ENCODE measurements at regions not wholly inside any gene's neighbourhood (a gene's known extent, or its start where the extent isn't known, plus 50 kb on each side); places are given as distances from the start of the nearest gene placed in this dataset.

DNA sequence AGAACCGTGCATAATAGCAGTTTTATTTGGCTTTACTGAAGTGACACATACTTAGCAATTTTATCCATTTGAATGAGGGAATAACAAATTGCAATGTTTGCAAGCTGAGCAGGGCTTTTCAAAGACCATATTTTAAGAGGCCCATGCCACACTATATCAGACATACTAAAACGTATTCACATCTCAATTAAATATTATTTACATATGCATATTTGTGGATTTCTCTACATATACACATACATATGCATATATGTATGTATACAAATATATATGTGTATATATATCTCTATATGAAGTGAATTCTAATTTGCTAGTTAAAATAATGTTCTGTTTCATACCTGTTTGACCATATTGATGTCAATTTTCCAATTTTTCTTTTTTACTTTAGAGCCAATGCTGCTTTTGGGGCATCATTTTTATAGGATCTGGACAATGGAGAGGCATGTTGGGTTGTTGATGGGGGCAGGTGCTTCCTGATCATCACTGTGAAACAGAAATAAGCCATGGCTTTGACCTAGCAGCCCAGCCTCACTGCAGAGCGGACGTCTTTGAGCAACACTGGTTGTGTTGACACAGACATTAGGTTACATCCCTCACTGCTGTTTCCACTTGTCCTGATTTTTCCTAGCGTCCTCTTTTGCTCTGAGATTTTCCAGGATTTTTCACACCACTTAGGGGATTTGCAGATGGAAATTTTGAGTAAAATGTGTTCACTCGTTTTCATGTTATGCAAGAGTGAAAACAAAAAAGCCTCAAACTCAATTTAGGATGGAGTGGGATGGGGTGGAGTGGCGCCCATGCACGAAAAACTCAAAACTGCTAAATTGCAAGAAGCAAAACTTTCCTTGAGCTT is 56.9 kb downstream of the RDH14 start:
- TF ChIP-seq EZH2 (IDR thresholded peaks at IDR 0.05) (no peak), FOXP2 (optimal IDR thresholded peaks at IDR 0.05; ENCODE audit: control extremely low read depth, extremely low read length, insufficient read depth) (no peak), POLR2AphosphoS5 (IDR thresholded peaks at IDR 0.05; ENCODE audit: borderline replicate concordance, low read depth, low read length) (no peak)
- no peaks in the 10 kb centered on the region for H3K9me3 ChIP-seq (ENCODE audit: low read depth, low read length)
- no peak overlapping the region for H3K9ac ChIP-seq (ENCODE audit: insufficient read length)
- no peak overlapping the region for H3K27ac ChIP-seq
- DNase-seq (ENCODE audit: low read depth, low spot score): no peak
- no peaks in the 10 kb centered on the region for H3K36me3 ChIP-seq (ENCODE audit: insufficient read depth, low read length)
- H3K4me3 ChIP-seq: no peak overlapping the region

- H3K9me3 ChIP-seq (ENCODE audit: low read depth, low read length): no peaks in the 10 kb centered on the region
- DNase-seq (ENCODE audit: low read depth, low spot score): no peak
- H3K27ac ChIP-seq: no peak overlapping the region
- no peaks in the 10 kb centered on the region for H3K36me3 ChIP-seq (ENCODE audit: insufficient read depth, low read length)
- TF ChIP-seq FOXP2 (optimal IDR thresholded peaks at IDR 0.05; ENCODE audit: control extremely low read depth, extremely low read length, insufficient read depth): no peak
- no peak overlapping the region for H3K4me3 ChIP-seq
- no peak overlapping the region for H3K9ac ChIP-seq (ENCODE audit: insufficient read length)
Observed at GRCh38 chr2:18502142-18502541, 58.3 kb downstream of the RDH14 start.

- DNase-seq (ENCODE audit: low read depth, low spot score): no peak
- Histone ChIP-seq H3K9me3 (ENCODE audit: low read depth, low read length) (no peaks in the 10 kb centered on the region), H3K9ac (ENCODE audit: insufficient read length) (no peak overlapping the region), H3K27ac (no peak overlapping the region), H3K36me3 (ENCODE audit: insufficient read depth, low read length) (no peaks in the 10 kb centered on the region), H3K4me3 (no peak overlapping the region)
- TF ChIP-seq EZH2 (IDR thresholded peaks at IDR 0.05) (no peak), POLR2AphosphoS5 (IDR thresholded peaks at IDR 0.05; ENCODE audit: borderline replicate concordance, low read depth, low read length) (no peak), FOXP2 (optimal IDR thresholded peaks at IDR 0.05; ENCODE audit: control extremely low read depth, extremely low read length, insufficient read depth) (no peak)
Observed at GRCh38 chr2:18501729-18502128, 58.7 kb downstream of the RDH14 start.

DNA sequence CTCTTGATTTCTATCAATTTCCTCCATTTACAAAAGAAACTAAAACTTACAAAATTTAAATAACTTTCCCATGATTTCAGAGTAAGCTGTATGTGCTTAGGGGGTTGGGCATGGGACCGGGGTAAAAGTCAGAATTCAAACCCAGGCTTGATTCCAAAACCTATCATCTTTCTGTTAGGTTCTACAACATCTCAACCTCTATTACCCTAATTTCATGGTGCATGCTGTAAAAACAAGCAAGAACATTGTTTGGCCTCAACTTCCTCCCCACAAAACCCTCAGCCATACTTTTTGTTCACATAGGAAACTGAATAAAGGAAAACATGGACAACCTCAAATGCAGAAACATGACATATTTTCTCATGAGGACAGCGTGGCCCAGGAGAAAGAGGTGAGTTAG is 59.3 kb downstream of the RDH14 start:
- H3K9me3 ChIP-seq (ENCODE audit: low read depth, low read length): no peaks in the 10 kb centered on the region
- H3K36me3 ChIP-seq (ENCODE audit: insufficient read depth, low read length): no peaks in the 10 kb centered on the region
- no peak overlapping the region for H3K9ac ChIP-seq (ENCODE audit: insufficient read length)
- no peak for DNase-seq (ENCODE audit: low read depth, low spot score)
- H3K27ac ChIP-seq: no peak overlapping the region
- no peak overlapping the region for H3K4me3 ChIP-seq
- TF ChIP-seq POLR2AphosphoS5 (IDR thresholded peaks at IDR 0.05; ENCODE audit: borderline replicate concordance, low read depth, low read length): no peak
- no peak for TF ChIP-seq EZH2 (IDR thresholded peaks at IDR 0.05)
- TF ChIP-seq FOXP2 (optimal IDR thresholded peaks at IDR 0.05; ENCODE audit: control extremely low read depth, extremely low read length, insufficient read depth): no peak

DNA sequence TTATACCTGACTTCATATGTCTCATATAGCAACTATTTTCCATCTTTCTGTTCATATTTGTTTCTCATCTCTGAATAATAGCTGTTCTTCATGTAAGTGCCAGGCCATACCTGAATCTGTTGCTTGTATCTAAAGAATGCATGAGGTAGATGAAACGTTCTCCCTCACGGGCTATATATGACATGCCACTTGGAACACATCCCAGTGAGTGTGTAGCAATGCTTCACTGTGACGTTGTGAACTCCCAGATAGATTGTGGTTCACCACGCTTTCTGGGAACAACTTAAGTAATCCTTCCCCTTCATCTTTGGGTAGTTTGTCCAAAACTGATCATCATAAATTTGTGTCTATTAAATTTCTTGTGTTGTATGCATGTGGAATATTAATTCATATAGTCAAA is 60.1 kb downstream of the RDH14 start:
- Histone ChIP-seq H3K9ac (ENCODE audit: insufficient read length) (no peak overlapping the region), H3K27ac (no peak overlapping the region), H3K9me3 (ENCODE audit: low read depth, low read length) (no peaks in the 10 kb centered on the region), H3K4me3 (no peak overlapping the region), H3K36me3 (ENCODE audit: insufficient read depth, low read length) (no peaks in the 10 kb centered on the region)
- DNase-seq (ENCODE audit: low read depth, low spot score): no peak
- no peak for TF ChIP-seq EZH2 (IDR thresholded peaks at IDR 0.05)
- TF ChIP-seq FOXP2 (optimal IDR thresholded peaks at IDR 0.05; ENCODE audit: control extremely low read depth, extremely low read length, insufficient read depth): no peak

DNA sequence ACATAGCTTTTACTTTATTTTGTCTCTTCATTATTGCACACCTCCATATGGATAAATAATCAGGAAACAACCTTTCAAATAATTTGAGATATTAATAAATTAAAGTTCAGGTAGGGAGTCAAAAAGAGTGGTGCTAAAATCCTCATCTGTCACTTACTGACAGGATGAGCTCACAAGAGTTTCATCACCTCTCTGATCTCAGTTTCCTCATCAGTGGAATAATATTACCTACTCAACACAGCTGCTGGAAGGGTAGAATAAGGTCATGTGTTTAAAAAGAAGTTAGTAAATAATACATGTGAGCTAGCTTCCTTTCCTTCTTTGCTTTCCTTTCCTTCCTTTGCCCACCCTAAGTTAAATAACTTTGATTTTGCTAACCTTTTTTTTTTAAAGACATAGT is 61.9 kb downstream of the RDH14 start:
- no peaks in the 10 kb centered on the region for H3K36me3 ChIP-seq (ENCODE audit: insufficient read depth, low read length)
- TF ChIP-seq FOXP2 (optimal IDR thresholded peaks at IDR 0.05; ENCODE audit: control extremely low read depth, extremely low read length, insufficient read depth) (no peak), EZH2 (IDR thresholded peaks at IDR 0.05) (no peak), POLR2AphosphoS5 (IDR thresholded peaks at IDR 0.05; ENCODE audit: borderline replicate concordance, low read depth, low read length) (no peak)
- H3K4me3 ChIP-seq: no peak overlapping the region
- no peak overlapping the region for H3K27ac ChIP-seq
- no peaks in the 10 kb centered on the region for H3K9me3 ChIP-seq (ENCODE audit: low read depth, low read length)
- no peak overlapping the region for H3K9ac ChIP-seq (ENCODE audit: insufficient read length)
- DNase-seq (ENCODE audit: low read depth, low spot score): no peak

GRCh38 chr2:18496516-18496915 is 63.9 kb downstream of the RDH14 start:
- H3K9ac ChIP-seq (ENCODE audit: insufficient read length): no peak overlapping the region
- no peak overlapping the region for H3K4me3 ChIP-seq
- no peak for DNase-seq (ENCODE audit: low read depth, low spot score)
- no peaks in the 10 kb centered on the region for H3K36me3 ChIP-seq (ENCODE audit: insufficient read depth, low read length)
- no peak for TF ChIP-seq FOXP2 (optimal IDR thresholded peaks at IDR 0.05; ENCODE audit: control extremely low read depth, extremely low read length, insufficient read depth)
- TF ChIP-seq POLR2AphosphoS5 (IDR thresholded peaks at IDR 0.05; ENCODE audit: borderline replicate concordance, low read depth, low read length): no peak
- TF ChIP-seq EZH2 (IDR thresholded peaks at IDR 0.05): no peak
- H3K27ac ChIP-seq: no peak overlapping the region
- H3K9me3 ChIP-seq (ENCODE audit: low read depth, low read length): no peaks in the 10 kb centered on the region

DNA sequence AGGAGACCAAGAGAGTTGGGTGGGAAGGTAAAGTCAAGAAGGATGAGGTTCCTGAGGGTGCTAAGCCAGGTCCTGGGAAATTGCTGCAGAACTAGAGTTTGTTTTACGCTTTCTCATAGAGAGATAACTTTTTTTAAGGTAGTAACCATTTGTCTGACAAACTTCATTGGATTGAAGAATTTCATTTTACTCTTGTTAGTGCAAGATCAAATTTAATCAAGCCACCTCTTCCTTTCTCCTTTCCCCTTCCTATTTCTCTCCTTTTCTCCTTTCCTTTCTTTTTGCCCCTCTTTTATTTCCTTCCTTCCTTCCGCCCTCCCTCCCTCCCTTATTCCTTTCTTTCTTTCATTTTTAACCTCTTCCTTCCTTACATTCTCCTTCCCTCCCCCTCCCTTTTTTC is 65.4 kb downstream of the RDH14 start:
- no peaks in the 10 kb centered on the region for H3K36me3 ChIP-seq (ENCODE audit: insufficient read depth, low read length)
- no peaks in the 10 kb centered on the region for H3K9me3 ChIP-seq (ENCODE audit: low read depth, low read length)
- no peak overlapping the region for H3K9ac ChIP-seq (ENCODE audit: insufficient read length)
- no peak for DNase-seq (ENCODE audit: low read depth, low spot score)
- no peak overlapping the region for H3K4me3 ChIP-seq
- TF ChIP-seq FOXP2 (optimal IDR thresholded peaks at IDR 0.05; ENCODE audit: control extremely low read depth, extremely low read length, insufficient read depth): no peak
- no peak for TF ChIP-seq EZH2 (IDR thresholded peaks at IDR 0.05)
- TF ChIP-seq POLR2AphosphoS5 (IDR thresholded peaks at IDR 0.05; ENCODE audit: borderline replicate concordance, low read depth, low read length): no peak
- H3K27ac ChIP-seq: no peak overlapping the region

GRCh38 chr2:18492721-18493120 is 67.7 kb downstream of the RDH14 start:
- Histone ChIP-seq H3K27ac (no peak overlapping the region), H3K9ac (ENCODE audit: insufficient read length) (no peak overlapping the region), H3K9me3 (ENCODE audit: low read depth, low read length) (no peaks in the 10 kb centered on the region), H3K4me3 (no peak overlapping the region), H3K36me3 (ENCODE audit: insufficient read depth, low read length) (no peaks in the 10 kb centered on the region)
- no peak for TF ChIP-seq POLR2AphosphoS5 (IDR thresholded peaks at IDR 0.05; ENCODE audit: borderline replicate concordance, low read depth, low read length)
- TF ChIP-seq EZH2 (IDR thresholded peaks at IDR 0.05): no peak
- TF ChIP-seq FOXP2 (optimal IDR thresholded peaks at IDR 0.05; ENCODE audit: control extremely low read depth, extremely low read length, insufficient read depth): no peak
- DNase-seq (ENCODE audit: low read depth, low spot score): no peak

Measured in SK-N-MC (cell line).